ENCODE measurements at regions not wholly inside any gene's neighbourhood (a gene's known extent, or its start where the extent isn't known, plus 50 kb on each side); places are given as distances from the start of the nearest gene placed in this dataset.

DNA sequence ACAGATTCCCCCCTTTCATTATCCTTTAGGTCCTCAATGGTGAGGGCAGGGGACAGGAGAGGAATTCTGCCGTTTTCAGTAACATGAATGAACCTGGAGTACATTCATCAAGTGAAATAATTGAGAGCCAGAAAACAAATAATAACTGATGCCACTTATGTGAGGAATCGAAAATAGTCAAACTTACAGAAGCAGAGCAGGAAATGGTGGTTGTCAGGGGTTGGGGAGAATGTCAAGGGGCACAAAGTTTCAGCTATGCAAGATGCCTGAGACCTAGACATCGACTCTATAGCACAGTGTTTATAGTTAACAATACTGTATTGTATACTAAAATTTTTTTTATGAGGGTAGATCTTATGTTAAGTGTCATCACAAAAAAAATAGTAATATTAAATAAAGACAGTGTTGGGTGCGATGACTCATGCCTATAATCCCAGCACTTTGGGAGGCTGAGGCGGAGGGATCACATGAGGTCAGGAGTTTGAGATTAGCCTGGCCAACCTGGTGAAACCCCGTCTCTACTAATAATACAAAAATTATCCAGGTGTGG is 1219.8 kb downstream of the GATA3 start:
- H3K4me3 Mint-ChIP-seq, result no peak overlapping the region
- no peaks in the 10 kb centered on the region for H3K9me3 ChIP-seq (ENCODE audit: control insufficient read depth, low read length, poor library complexity, severe bottlenecking)
- H3K4me1 Mint-ChIP-seq, result peaks cover 8% of the 10 kb centered on the region
- no peak for ATAC-seq
- H3K27me3 Mint-ChIP-seq, result peaks cover 57% of the 10 kb centered on the region
- H3K27ac Mint-ChIP-seq, result no peak overlapping the region
- no peak for DNase-seq
- H3K36me3 Mint-ChIP-seq (ENCODE audit: low read depth), result no peaks in the 10 kb centered on the region

DNA sequence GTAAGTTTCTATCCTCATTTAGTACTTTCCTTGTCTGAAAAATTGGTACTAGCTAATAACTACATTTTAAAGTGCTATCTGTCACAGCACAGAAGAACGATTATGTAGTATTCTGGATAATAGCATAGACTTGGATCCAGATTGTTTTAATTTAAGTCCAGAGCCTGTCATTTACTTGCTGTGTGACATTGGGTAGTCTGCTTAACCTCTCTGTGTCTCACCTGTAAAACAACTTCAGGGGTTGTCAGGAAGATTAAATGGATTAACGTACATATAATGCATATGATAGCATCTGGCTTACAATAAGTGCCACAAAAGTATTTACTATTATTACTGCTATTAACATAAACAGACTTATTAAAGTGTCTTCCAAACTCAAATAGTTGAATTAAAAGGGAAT is 1221.4 kb downstream of the GATA3 start:
- DNase-seq, result no peak
- H3K4me1 Mint-ChIP-seq, result peaks cover 4% of the 10 kb centered on the region
- H3K4me3 Mint-ChIP-seq, result no peak overlapping the region
- no peaks in the 10 kb centered on the region for H3K36me3 Mint-ChIP-seq (ENCODE audit: low read depth)
- no peaks in the 10 kb centered on the region for H3K9me3 ChIP-seq (ENCODE audit: control insufficient read depth, low read length, poor library complexity, severe bottlenecking)
- ATAC-seq, result no peak
- no peak overlapping the region for H3K27ac Mint-ChIP-seq
- H3K27me3 Mint-ChIP-seq, result peaks cover 46% of the 10 kb centered on the region

DNA sequence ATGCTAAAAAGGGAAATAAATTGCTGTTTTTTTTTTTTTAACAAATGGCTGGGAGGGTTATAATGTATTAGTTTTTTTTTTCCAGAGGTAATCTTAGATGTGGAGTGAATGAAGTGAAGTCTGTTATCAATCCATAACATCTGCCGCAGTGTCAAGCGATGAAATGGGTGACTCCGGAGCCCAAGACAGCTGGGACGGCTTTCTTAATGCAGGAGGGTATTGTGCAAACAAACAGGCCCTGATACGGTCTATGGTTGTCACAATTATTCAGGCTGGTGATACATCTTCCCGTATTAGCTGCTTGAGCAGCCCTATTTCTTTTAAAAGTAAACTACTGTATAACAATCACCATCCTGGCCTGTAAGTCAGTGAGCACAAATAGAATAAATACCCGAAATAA is 1231.2 kb downstream of the GATA3 start:
- no peak for ATAC-seq
- Mint-ChIP-seq H3K27me3 (peaks cover 29% of the 10 kb centered on the region), H3K36me3 (ENCODE audit: low read depth) (peaks cover 8% of the 10 kb centered on the region), H3K4me3 (no peak overlapping the region), H3K27ac (no peak overlapping the region), H3K4me1 (no peaks in the 10 kb centered on the region)
- no peak for DNase-seq
- no peaks in the 10 kb centered on the region for H3K9me3 ChIP-seq (ENCODE audit: control insufficient read depth, low read length, poor library complexity, severe bottlenecking)

DNA sequence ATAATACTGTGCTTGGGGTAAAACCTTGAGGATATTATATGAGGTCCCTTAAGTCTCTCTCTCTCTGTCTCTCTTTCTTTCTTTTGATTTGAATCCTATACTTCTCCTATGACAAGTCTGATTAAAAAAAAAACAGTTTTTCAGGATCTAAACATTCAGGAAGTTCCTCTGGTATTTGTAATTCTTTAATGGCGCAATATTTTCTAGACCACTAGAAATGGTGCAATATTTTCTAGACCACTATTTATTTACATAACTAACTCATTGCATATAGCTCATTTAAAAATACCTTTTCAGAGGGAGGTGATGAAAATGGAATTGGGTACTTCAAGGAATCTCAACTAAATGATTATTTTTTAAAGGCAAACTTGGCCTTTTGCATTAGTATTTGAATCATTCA is 1235.3 kb downstream of the GATA3 start:
- no peak overlapping the region for H3K27ac Mint-ChIP-seq

DNA sequence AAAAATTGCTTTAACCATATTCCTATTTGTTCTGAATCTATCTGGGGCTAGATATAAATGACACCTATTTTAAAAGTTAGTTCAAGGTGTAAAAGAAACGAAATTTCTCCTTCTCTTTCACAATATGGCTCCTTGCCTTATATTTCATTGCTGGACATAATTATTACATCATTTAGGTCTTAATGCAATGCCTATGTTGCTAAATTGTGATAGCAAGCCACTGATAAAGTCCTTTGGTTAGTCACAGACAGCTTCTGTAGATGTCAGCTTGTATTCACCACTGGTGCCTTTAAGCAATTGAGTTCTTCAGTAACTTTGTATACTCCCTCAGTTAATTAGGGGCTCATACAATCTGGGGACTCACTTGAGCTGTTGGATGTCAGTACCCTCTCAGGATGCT is 1236.6 kb downstream of the GATA3 start:
- Mint-ChIP-seq H3K27ac (no peak overlapping the region), H3K27me3 (peaks cover 27% of the 10 kb centered on the region), H3K4me1 (peaks cover 7% of the 10 kb centered on the region), H3K36me3 (ENCODE audit: low read depth) (peaks cover 4% of the 10 kb centered on the region), H3K4me3 (no peak overlapping the region)
- DNase-seq, result no peak
- H3K9me3 ChIP-seq (ENCODE audit: control insufficient read depth, low read length, poor library complexity, severe bottlenecking), result no peaks in the 10 kb centered on the region
- no peak for ATAC-seq

More for the DNA sequence above, 1235.3 kb downstream of the GATA3 start:
- Mint-ChIP-seq H3K36me3 (ENCODE audit: low read depth) (peaks cover 4% of the 10 kb centered on the region), H3K4me3 (no peak overlapping the region), H3K27me3 (peaks cover 33% of the 10 kb centered on the region), H3K4me1 (peaks cover 2% of the 10 kb centered on the region)
- no peak for ATAC-seq
- no peaks in the 10 kb centered on the region for H3K9me3 ChIP-seq (ENCODE audit: control insufficient read depth, low read length, poor library complexity, severe bottlenecking)
- no peak for DNase-seq

DNA sequence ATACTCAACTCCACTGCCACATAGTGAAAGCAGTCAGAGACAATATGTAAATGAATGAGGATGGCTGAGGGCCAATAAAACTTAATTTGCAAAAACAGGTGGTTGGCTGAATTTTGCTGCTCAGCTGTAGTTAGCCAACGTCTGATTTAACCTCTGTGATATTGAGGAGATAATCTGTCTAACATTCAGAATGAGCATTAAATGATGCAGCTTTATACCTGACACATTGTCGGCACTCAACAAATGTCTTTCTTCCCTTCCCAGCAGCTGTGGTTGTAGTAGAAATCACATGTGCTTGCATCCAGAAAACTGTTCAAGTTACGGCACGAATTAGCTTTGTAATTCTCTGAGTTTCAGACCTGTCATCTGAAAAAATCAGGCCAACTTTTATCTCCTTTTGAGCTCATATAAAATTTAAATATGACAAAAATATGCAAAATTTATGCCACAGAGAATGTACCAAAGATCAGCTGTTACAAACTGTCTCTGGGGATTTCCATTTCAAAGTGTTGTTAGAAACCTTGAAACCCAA is 1239.7 kb downstream of the GATA3 start:
- Mint-ChIP-seq H3K4me3 (no peak overlapping the region), H3K4me1 (peaks cover 7% of the 10 kb centered on the region), H3K36me3 (ENCODE audit: low read depth) (peaks cover 2% of the 10 kb centered on the region), H3K27me3 (peaks cover 21% of the 10 kb centered on the region), H3K27ac (no peak overlapping the region)
- no peak for DNase-seq
- no peaks in the 10 kb centered on the region for H3K9me3 ChIP-seq (ENCODE audit: control insufficient read depth, low read length, poor library complexity, severe bottlenecking)
- ATAC-seq, result peak; percentile 59

DNA sequence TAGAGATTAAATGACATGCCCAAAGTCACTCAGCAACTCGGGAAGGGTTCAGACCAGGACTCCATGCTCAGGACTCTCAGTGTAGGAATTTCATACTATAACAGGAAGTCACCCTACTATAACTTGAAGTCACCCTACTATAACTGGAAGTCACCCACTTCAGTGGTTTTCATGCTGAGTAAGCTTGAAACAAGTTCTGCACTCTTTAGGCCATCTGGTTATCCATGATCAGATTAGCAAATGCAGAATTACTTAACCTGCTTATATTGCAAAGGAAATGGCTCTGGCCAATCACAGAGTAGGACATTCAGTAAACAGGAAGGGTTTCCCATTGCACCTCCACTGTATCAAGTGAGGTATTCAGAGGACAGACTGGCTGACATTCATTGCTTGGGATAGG is 1240.4 kb downstream of the GATA3 start:
- ATAC-seq (peak; percentile 50), DNase-seq (no peak)
- H3K27me3 Mint-ChIP-seq, result peaks cover 24% of the 10 kb centered on the region
- H3K4me1 Mint-ChIP-seq, result peaks cover 7% of the 10 kb centered on the region
- H3K9me3 ChIP-seq (ENCODE audit: control insufficient read depth, low read length, poor library complexity, severe bottlenecking), result no peaks in the 10 kb centered on the region
- no peak overlapping the region for H3K4me3 Mint-ChIP-seq
- H3K36me3 Mint-ChIP-seq (ENCODE audit: low read depth), result peaks cover 2% of the 10 kb centered on the region
- H3K27ac Mint-ChIP-seq, result no peak overlapping the region

DNA sequence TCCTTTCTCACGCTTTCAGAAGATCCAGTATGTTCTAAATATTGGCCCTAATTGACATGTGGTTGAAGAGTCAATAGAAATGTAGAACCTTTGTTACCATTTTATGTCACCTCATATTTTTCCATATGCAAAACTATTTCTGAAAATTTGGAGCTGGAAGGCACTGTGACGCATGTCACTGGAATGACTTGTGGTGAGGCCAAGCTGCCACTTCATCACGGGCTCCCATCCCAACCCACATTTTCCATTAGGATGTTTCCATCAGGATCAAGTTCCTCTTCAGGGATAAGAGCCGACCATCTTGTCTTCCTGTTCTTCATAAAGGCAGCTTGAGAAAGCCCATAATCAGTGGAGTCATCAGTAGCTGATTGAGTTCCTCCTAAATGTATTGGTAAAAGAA is 1241.7 kb downstream of the GATA3 start:
- DNase-seq, result no peak
- no peaks in the 10 kb centered on the region for H3K9me3 ChIP-seq (ENCODE audit: control insufficient read depth, low read length, poor library complexity, severe bottlenecking)
- H3K4me1 Mint-ChIP-seq, result peaks cover 7% of the 10 kb centered on the region
- H3K36me3 Mint-ChIP-seq (ENCODE audit: low read depth), result peaks cover 2% of the 10 kb centered on the region
- H3K4me3 Mint-ChIP-seq, result no peak overlapping the region
- H3K27ac Mint-ChIP-seq, result no peak overlapping the region
- peaks cover 17% of the 10 kb centered on the region for H3K27me3 Mint-ChIP-seq
- no peak for ATAC-seq

DNA sequence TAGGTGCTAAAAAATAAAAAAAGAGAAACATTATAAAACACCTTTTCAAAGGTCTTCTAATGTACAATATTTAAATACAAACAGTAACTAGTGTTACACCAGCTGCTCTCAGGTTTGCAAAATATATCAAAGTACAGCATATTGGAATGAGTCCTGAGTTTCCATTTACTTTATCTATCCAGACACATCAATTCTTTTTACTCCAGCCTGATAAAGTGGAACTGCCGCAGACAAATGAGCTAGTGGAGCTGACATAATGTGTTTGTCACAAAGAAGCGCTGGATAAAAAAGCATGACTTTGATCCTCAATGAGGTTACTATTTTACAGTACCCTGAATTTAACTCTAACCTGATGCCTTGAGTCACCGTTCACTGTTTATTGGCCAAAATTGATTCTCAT is 1243.1 kb downstream of the GATA3 start:
- H3K27ac Mint-ChIP-seq, result no peak overlapping the region
- peaks cover 16% of the 10 kb centered on the region for H3K27me3 Mint-ChIP-seq
- H3K9me3 ChIP-seq (ENCODE audit: control insufficient read depth, low read length, poor library complexity, severe bottlenecking), result no peaks in the 10 kb centered on the region
- peaks cover 9% of the 10 kb centered on the region for H3K4me1 Mint-ChIP-seq
- peaks cover 2% of the 10 kb centered on the region for H3K36me3 Mint-ChIP-seq (ENCODE audit: low read depth)
- no peak for DNase-seq
- ATAC-seq, result no peak
- H3K4me3 Mint-ChIP-seq, result no peak overlapping the region

DNA sequence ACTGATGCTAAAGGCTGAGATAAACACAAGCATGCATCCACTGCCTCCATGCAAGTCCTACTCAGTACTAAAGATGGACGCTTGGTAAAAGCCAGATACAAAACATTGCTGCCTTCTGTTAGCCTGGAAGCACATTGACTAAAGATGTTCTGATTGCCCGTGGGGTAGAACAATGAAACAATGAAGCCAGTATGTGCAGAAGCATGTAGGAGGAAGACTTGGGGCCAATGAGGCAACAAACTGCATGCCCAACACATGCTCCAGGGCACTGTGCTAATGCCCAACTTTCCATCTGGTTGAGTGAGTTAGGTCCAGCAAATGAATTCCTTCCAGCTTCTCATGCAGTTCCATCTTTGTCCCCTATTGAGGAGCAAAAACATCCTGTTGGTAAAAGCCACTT is 1245.5 kb downstream of the GATA3 start:
- no peaks in the 10 kb centered on the region for H3K9me3 ChIP-seq (ENCODE audit: control insufficient read depth, low read length, poor library complexity, severe bottlenecking)
- H3K36me3 Mint-ChIP-seq (ENCODE audit: low read depth), result no peaks in the 10 kb centered on the region
- H3K4me1 Mint-ChIP-seq, result peaks cover 7% of the 10 kb centered on the region
- DNase-seq (no peak), ATAC-seq (no peak)
- peaks cover 25% of the 10 kb centered on the region for H3K27me3 Mint-ChIP-seq
- no peak overlapping the region for H3K27ac Mint-ChIP-seq
- no peak overlapping the region for H3K4me3 Mint-ChIP-seq

DNA sequence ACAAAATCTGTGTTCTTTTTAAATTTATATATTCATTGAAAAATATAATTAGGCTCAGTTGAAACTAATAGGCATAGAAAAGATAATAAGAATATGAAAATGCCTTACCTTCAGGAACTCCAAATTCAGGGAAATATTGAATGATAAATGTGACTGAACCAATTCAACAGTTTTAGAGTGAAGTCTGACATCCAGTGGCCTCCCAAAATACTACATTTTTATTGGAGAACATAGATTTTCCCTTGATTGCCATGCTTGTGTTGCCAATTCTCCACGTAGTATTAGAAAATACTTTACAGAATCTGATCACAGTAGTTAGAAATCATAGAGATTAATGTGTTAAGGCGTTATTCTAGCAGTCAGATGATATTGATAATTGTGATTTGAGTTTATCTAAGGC is 1246.7 kb downstream of the GATA3 start:
- no peak for ATAC-seq
- H3K4me3 Mint-ChIP-seq, result no peak overlapping the region

DNA sequence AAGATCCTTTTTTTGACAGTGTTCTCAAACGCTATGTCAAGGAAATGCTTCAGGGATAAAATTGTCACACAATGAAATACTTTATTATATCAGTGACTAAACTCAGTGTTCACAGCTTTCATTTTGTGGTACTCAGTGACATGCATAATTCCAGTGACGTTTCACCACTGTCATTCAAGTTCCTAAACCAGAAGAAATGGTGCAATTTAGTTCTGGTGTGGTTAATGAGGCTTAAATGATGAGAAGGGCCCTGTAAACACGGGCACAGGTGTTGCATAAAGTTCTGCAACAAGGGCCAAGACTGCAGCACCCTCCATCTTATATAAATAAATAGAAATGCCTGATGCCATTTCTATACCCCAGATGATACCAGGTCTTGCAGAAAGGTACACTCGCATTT is 1247.1 kb downstream of the GATA3 start:
- DNase-seq (no peak), ATAC-seq (no peak)
- no peaks in the 10 kb centered on the region for H3K36me3 Mint-ChIP-seq (ENCODE audit: low read depth)
- H3K4me3 Mint-ChIP-seq, result no peak overlapping the region
- H3K27me3 Mint-ChIP-seq, result peaks cover 38% of the 10 kb centered on the region
- peaks cover 5% of the 10 kb centered on the region for H3K4me1 Mint-ChIP-seq
- H3K27ac Mint-ChIP-seq, result no peak overlapping the region
- H3K9me3 ChIP-seq (ENCODE audit: control insufficient read depth, low read length, poor library complexity, severe bottlenecking), result no peaks in the 10 kb centered on the region

More for the DNA sequence above, 1246.7 kb downstream of the GATA3 start:
- Mint-ChIP-seq H3K27ac (no peak overlapping the region), H3K4me1 (peaks cover 5% of the 10 kb centered on the region), H3K36me3 (ENCODE audit: low read depth) (no peaks in the 10 kb centered on the region), H3K27me3 (peaks cover 37% of the 10 kb centered on the region)
- no peak for DNase-seq
- H3K9me3 ChIP-seq (ENCODE audit: control insufficient read depth, low read length, poor library complexity, severe bottlenecking), result no peaks in the 10 kb centered on the region

DNA sequence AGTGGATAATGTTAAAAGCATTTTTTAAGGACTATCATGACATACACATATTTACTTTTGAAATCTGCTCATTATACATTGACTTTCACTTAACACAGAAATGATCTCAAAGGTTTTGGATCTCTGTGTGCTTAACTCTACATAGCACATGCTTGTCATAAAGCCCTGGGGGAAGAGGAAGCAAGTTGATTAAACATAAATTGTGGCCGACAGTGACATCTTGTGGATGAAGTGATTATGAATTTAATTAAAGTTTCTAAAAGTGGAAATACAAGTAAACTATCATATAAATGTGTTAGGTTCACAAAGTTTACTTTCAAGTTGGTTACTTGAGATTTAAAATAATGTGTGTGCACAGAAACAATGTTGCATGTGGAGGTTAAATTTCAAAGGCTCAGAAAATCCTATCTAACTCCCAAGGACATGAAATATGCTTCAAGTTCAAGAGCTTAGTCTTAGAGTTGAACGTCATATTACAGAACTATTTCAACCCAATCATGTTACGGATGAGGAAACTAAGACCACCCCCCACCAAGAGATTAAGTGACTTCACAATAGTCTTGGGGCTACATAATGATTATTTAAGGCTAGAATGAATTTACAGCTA is 1247.8 kb downstream of the GATA3 start:
- Mint-ChIP-seq H3K27me3 (peaks cover 37% of the 10 kb centered on the region), H3K27ac (no peak overlapping the region), H3K36me3 (ENCODE audit: low read depth) (no peaks in the 10 kb centered on the region), H3K4me3 (no peak overlapping the region), H3K4me1 (peaks cover 5% of the 10 kb centered on the region)
- no peaks in the 10 kb centered on the region for H3K9me3 ChIP-seq (ENCODE audit: control insufficient read depth, low read length, poor library complexity, severe bottlenecking)
- DNase-seq (no peak), ATAC-seq (peak; percentile 52)

DNA sequence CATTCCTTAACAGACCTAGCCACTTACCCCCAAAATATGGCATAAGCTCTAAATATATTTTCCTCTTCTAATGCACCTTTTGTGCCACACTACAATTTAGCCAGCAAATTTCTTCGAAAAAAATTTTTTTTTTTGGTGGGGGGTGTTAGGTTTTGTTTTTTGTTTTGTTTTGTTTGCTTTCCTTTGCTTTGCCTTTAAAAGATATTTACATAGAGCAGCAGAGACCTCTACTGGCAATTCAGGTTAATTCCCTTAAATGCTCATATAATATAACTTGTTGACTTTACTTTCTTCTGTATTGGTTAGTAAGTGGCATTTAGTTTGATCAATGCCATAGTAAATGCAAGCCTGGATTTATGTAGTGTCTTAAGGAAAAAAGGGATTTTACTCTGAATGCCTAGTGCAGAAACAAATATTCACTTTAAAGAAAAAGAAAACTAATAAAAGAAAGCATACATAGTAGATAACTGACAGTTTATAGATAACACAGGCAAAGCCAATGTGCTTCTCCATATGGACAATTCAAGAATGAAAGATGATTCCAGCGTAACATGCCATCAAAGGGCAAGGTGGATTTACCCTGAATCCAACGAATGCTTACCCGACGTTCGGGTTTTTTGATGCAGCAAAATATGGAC is 1250.6 kb downstream of the GATA3 start:
- Mint-ChIP-seq H3K4me1 (peaks cover 5% of the 10 kb centered on the region), H3K27me3 (peaks cover 41% of the 10 kb centered on the region), H3K36me3 (ENCODE audit: low read depth) (no peaks in the 10 kb centered on the region), H3K4me3 (no peak overlapping the region), H3K27ac (peak overlapping the region; percentile 67)
- DNase-seq (no peak), ATAC-seq (no peak)
- H3K9me3 ChIP-seq (ENCODE audit: control insufficient read depth, low read length, poor library complexity, severe bottlenecking), result no peaks in the 10 kb centered on the region
